Spleen (tissue), 7 donors: ENCODE measurements at regions not wholly inside any gene's neighbourhood (a gene's known extent, or its start where the extent isn't known, plus 50 kb on each side); places are given as distances from the start of the nearest gene placed in this dataset.

ENCODE experiments used
- CTCF ChIP-seq, 11 experiments: fragments of 200-600 bp in 7 of 11; fragments of 450-650 bp in 4 of 11; sonication (generic) in 4 of 11; IDR thresholded peaks in 8 of 11; conservative IDR thresholded peaks in 3 of 11; 1 replicate in 7 of 11; 2 replicates in 4 of 11; pipeline versions ENCODE4 v1.4.0 to v1.8.0; 2016 to 2021; ENCODE audit warnings: antibody characterized with exemption in 11 of 11, inconsistent platforms in 4 of 11, mild to moderate bottlenecking in 1 of 11
- POLR2A ChIP-seq, 3 donors: fragments of 450-650 bp; IDR thresholded peaks; one replicate each; pipeline ENCODE4 v1.5.1; 2017; ENCODE audit warnings: antibody characterized with exemption in 3 of 3, mild to moderate bottlenecking in 1 of 3
- POLR2AphosphoS5 ChIP-seq, 3 donors: sonication (generic); formaldehyde crosslinking; IDR thresholded peaks; one replicate each; pipeline ENCODE4 v1.5.1; 2017; ENCODE audit warnings: antibody characterized with exemption in 3 of 3
- donor health status: DM: no; HTN: no; CAD: no; lungs with moderate emphysema.
- donor health status: DM: no; HTN: no; CAD: no.
- donor health status: DM: no; HTN: no; CAD: no.

DNA sequence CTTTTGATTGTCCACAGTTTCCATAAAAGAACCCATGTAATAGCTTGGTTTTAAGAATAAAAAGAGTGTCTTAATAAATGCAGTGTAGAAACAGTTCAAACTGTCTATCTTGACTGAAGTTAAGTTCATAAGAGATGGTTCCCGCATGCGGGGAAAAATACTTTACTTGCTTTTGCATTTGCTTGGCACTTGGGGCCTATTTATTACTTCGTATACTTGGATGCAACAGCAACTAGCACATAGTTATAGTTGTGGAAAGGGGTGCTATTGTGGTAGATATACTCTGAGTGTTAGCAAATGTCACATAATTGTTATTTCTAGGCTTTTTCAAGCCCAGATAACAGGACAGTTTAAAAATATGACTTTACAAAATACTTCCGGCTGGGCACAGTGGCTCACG is 97.7 kb upstream of the HMGCLL1 start:
- TF ChIP-seq CTCF (IDR thresholded peaks at IDR 0.05 in 8 of 11, conservative IDR thresholded peaks at IDR 0.05 in 3 of 11) (no peak), POLR2AphosphoS5 (IDR thresholded peaks at IDR 0.05) (no peak), POLR2A (IDR thresholded peaks at IDR 0.05) (no peak)
